Prostate gland (tissue), 2 donors: ENCODE measurements at regions not wholly inside any gene's neighbourhood (a gene's known extent, or its start where the extent isn't known, plus 50 kb on each side); places are given as distances from the start of the nearest gene placed in this dataset.

Experiments
- CTCF ChIP-seq, 4 experiments: fragments of 200-600 bp in 2 of 4; fragments of 450-650 bp in 2 of 4; sonication (generic) in 2 of 4; IDR thresholded peaks; 1 replicate in 3 of 4; 2 replicates in 1 of 4; pipeline ENCODE4 v1.5.1; 2016 to 2019; ENCODE audit warnings: antibody characterized with exemption in 4 of 4, mild to moderate bottlenecking in 2 of 4, moderate library complexity in 2 of 4
- POLR2A ChIP-seq: fragments of 450-650 bp; IDR thresholded peaks from one replicate; pipeline ENCODE4 v1.6.1; 2016; ENCODE audit warnings: antibody characterized with exemption, mild to moderate bottlenecking
- POLR2AphosphoS5 ChIP-seq: sonication (generic); formaldehyde crosslinking; IDR thresholded peaks from one replicate; pipeline ENCODE4 v1.6.1; 2017; ENCODE audit warnings: antibody characterized with exemption

GRCh38 chr9:107154291-107154690 is 128.8 kb upstream of the RAD23B start:
- no peak for TF ChIP-seq CTCF (IDR thresholded peaks at IDR 0.05)
- TF ChIP-seq POLR2A: no peak
- TF ChIP-seq POLR2AphosphoS5: no peak
